Vagina (tissue), 2 donors: ENCODE measurements at regions not wholly inside any gene's neighbourhood (a gene's known extent, or its start where the extent isn't known, plus 50 kb on each side); places are given as distances from the start of the nearest gene placed in this dataset.

Source experiments
- DNase-seq, 2 donors: peaks; one replicate each; pipeline ENCODE4 v3.0.0-alpha.2; 2017; ENCODE audit errors: extremely low spot score in 2 of 2
- H3K27ac ChIP-seq: fragments of 200-600 bp; sonication (generic); one replicate; pipeline ENCODE4 v1.5.1; 2019
- H3K27me3 ChIP-seq: fragments of 200-600 bp; sonication (generic); one replicate; pipeline ENCODE4 v1.5.1; 2019
- H3K36me3 ChIP-seq, 2 donors: fragments of 200-600 bp; sonication (generic); one replicate each; pipeline ENCODE4 v1.5.1; 2017 to 2019
- H3K4me1 ChIP-seq: fragments of 200-600 bp; sonication (generic); one replicate; pipeline ENCODE4 v1.5.1; 2019
- H3K4me3 ChIP-seq, 2 donors: fragments of 200-600 bp; sonication (generic); 1 replicate in 1 of 2; 2 replicates in 1 of 2; pipeline ENCODE4 v1.5.1; 2016 to 2019
- H3K9me3 ChIP-seq: fragments of 200-600 bp; sonication (generic); one replicate; pipeline ENCODE4 v1.5.1; 2019
- POLR2A ChIP-seq, 2 donors: fragments of 450-650 bp; IDR thresholded peaks; one replicate each; pipeline ENCODE4 v1.6.1; 2017; ENCODE audit warnings: antibody characterized with exemption in 2 of 2, mild to moderate bottlenecking in 2 of 2, moderate library complexity in 2 of 2
- POLR2AphosphoS5 ChIP-seq, 2 donors: sonication (generic); formaldehyde crosslinking; IDR thresholded peaks; one replicate each; pipeline ENCODE4 v1.9.0; 2017; ENCODE audit warnings: antibody characterized with exemption in 2 of 2, mild to moderate bottlenecking in 2 of 2, low read depth in 1 of 2; ENCODE audit not compliant: insufficient read depth in 1 of 2
- intact Hi-C: fragments of 100-400 bp; cut with DNase I; formaldehyde crosslinking; loops from one replicate; pipeline ENCODE4 v1.15.1; 2023
- TF ChIP-seq, protein P1 (sequence below), 3 experiments: fragments of 450-650 bp in 2 of 3; fragments of 200-600 bp in 1 of 3; sonication (generic) in 1 of 3; IDR thresholded peaks; one replicate each; pipeline ENCODE4 v1.5.1; 2017 to 2019; ENCODE audit warnings: antibody characterized with exemption in 3 of 3, mild to moderate bottlenecking in 2 of 3, moderate library complexity in 2 of 3

DNA sequence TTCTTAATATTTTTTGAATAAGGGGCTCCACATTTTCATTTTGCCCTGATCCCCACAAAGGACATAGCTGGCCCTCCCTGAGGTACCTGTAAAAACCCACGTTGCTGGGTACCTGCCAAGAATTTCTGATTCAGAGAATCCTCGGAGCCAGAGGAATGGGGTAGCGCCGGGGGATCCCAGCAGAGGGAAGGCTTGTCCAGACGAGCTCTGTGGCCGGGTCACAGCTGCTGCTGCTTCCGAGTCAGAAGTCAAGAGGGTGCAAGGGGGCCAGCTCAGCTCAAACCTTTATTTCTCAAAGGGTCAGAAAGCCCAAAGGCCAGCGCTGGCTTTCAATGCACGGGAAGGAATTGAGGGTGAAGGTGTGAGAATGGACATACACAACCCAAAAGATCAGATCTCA is 68.9 kb upstream of the SDK2 start:
- H3K27me3 ChIP-seq, result no peaks in the 10 kb centered on the region
- H3K4me3 ChIP-seq, result no peak overlapping the region
- no peaks in the 10 kb centered on the region for H3K4me1 ChIP-seq
- intact Hi-C loops, result no loop called here
- DNase-seq, result no peak
- H3K36me3 ChIP-seq, result no peaks in the 10 kb centered on the region
- H3K27ac ChIP-seq, result no peak overlapping the region
- TF ChIP-seq, protein P1, sequence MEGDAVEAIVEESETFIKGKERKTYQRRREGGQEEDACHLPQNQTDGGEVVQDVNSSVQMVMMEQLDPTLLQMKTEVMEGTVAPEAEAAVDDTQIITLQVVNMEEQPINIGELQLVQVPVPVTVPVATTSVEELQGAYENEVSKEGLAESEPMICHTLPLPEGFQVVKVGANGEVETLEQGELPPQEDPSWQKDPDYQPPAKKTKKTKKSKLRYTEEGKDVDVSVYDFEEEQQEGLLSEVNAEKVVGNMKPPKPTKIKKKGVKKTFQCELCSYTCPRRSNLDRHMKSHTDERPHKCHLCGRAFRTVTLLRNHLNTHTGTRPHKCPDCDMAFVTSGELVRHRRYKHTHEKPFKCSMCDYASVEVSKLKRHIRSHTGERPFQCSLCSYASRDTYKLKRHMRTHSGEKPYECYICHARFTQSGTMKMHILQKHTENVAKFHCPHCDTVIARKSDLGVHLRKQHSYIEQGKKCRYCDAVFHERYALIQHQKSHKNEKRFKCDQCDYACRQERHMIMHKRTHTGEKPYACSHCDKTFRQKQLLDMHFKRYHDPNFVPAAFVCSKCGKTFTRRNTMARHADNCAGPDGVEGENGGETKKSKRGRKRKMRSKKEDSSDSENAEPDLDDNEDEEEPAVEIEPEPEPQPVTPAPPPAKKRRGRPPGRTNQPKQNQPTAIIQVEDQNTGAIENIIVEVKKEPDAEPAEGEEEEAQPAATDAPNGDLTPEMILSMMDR (IDR thresholded peaks at IDR 0.05), result no peak
- TF ChIP-seq POLR2A (IDR thresholded peaks at IDR 0.05) (no peak), POLR2AphosphoS5 (IDR thresholded peaks at IDR 0.05; ENCODE audit: insufficient read depth in 1 of 2, low read depth in 1 of 2) (no peak)
- no peaks in the 10 kb centered on the region for H3K9me3 ChIP-seq

DNA sequence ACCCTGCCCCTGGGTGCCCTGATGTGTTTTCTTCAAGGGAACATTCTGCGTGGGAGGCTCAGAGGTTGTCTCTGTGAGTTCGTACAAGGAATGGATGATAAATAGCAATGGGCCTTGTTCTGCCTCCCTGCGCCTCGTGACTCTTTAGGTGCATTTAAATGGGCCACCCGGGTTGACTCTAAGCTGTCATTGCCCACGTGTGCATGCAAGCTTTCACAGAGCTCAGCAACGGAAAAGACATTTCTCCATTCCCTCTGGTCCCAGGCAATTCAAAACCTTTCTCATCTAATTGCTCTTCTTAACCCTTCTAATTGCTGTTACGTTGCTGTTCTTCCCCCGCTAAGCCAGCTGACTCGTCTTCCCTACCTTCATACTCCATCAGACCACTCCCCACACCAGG is 71.5 kb upstream of the SDK2 start:
- DNase-seq, result no peak
- Histone ChIP-seq H3K36me3 (no peaks in the 10 kb centered on the region), H3K4me3 (no peak overlapping the region), H3K27me3 (no peaks in the 10 kb centered on the region), H3K4me1 (peaks cover 9% of the 10 kb centered on the region), H3K27ac (no peak overlapping the region), H3K9me3 (no peaks in the 10 kb centered on the region)
- no peak for TF ChIP-seq POLR2A (IDR thresholded peaks at IDR 0.05)
- TF ChIP-seq, protein P1 (IDR thresholded peaks at IDR 0.05), result no peak
- intact Hi-C loops, result no loop called here

DNA sequence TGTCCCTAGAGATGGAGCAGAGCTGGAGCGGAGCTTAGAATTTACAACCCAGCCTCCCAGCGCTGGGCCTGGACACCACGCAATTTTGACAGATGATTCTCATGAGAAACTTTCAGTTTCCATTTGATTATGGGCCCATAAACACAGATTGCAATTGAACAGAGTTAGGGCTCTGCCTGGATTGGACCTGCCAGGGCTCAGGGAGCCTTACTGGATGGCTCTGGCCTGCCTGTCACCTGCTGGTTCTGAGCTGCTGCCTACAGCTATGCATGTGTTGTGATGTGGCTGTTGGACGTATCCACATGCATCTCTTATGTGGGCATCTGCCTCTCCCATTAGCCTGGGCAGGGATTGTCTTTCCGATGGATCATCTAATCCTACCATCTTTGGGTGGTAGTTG is 73.4 kb upstream of the SDK2 start:
- H3K4me3 ChIP-seq, result no peak overlapping the region
- H3K27me3 ChIP-seq, result no peaks in the 10 kb centered on the region
- no peaks in the 10 kb centered on the region for H3K9me3 ChIP-seq
- H3K4me1 ChIP-seq, result peaks cover 9% of the 10 kb centered on the region
- H3K27ac ChIP-seq, result no peak overlapping the region
- no peaks in the 10 kb centered on the region for H3K36me3 ChIP-seq
- intact Hi-C loops, result no loop called here
- DNase-seq, result no peak
- TF ChIP-seq, protein P1 (IDR thresholded peaks at IDR 0.05), result no peak
- no peak for TF ChIP-seq POLR2A (IDR thresholded peaks at IDR 0.05)
- no peak for TF ChIP-seq POLR2AphosphoS5 (IDR thresholded peaks at IDR 0.05; ENCODE audit: insufficient read depth in 1 of 2, low read depth in 1 of 2)

DNA sequence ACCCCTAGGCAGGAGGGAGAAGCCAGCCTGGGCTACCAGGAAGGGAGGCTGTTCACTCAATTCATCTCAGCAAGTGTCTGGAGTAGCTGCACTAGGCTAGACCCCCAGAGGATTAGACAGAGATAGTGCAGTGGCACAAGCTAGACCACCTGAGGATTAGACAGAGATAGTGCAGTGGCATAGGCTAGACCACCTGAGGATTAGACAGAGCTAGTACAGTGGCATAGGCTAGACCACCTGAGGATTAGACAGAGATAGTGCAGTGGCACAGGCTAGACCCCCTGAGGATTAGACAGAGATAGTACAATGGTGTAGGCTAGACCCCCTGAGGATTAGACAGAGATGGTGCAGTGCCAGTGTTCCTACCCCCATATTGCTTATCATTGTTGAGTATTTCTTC is 74.1 kb upstream of the SDK2 start:
- Histone ChIP-seq H3K9me3 (no peaks in the 10 kb centered on the region), H3K36me3 (no peaks in the 10 kb centered on the region), H3K4me1 (peaks cover 9% of the 10 kb centered on the region), H3K27ac (no peak overlapping the region), H3K4me3 (no peak overlapping the region), H3K27me3 (no peaks in the 10 kb centered on the region)
- TF ChIP-seq POLR2A (IDR thresholded peaks at IDR 0.05), result no peak
- TF ChIP-seq, protein P1 (IDR thresholded peaks at IDR 0.05), result no peak
- no peak for TF ChIP-seq POLR2AphosphoS5 (IDR thresholded peaks at IDR 0.05; ENCODE audit: insufficient read depth in 1 of 2, low read depth in 1 of 2)
- no peak for DNase-seq
- intact Hi-C loops, result no loop called here

GRCh38 chr17:73718912-73719311 is 74.7 kb upstream of the SDK2 start:
- H3K36me3 ChIP-seq, result no peaks in the 10 kb centered on the region
- intact Hi-C loops, result no loop called here
- TF ChIP-seq, protein P1 (IDR thresholded peaks at IDR 0.05), result no peak
- TF ChIP-seq POLR2AphosphoS5 (IDR thresholded peaks at IDR 0.05; ENCODE audit: insufficient read depth in 1 of 2, low read depth in 1 of 2) (no peak), POLR2A (IDR thresholded peaks at IDR 0.05) (no peak)
- H3K9me3 ChIP-seq, result no peaks in the 10 kb centered on the region
- DNase-seq, result no peak
- H3K4me1 ChIP-seq, result peaks cover 9% of the 10 kb centered on the region
- H3K4me3 ChIP-seq, result no peak overlapping the region
- no peaks in the 10 kb centered on the region for H3K27me3 ChIP-seq
- no peak overlapping the region for H3K27ac ChIP-seq
